ENCODE measurements at regions not wholly inside any gene's neighbourhood (a gene's known extent, or its start where the extent isn't known, plus 50 kb on each side); places are given as distances from the start of the nearest gene placed in this dataset.

DNA sequence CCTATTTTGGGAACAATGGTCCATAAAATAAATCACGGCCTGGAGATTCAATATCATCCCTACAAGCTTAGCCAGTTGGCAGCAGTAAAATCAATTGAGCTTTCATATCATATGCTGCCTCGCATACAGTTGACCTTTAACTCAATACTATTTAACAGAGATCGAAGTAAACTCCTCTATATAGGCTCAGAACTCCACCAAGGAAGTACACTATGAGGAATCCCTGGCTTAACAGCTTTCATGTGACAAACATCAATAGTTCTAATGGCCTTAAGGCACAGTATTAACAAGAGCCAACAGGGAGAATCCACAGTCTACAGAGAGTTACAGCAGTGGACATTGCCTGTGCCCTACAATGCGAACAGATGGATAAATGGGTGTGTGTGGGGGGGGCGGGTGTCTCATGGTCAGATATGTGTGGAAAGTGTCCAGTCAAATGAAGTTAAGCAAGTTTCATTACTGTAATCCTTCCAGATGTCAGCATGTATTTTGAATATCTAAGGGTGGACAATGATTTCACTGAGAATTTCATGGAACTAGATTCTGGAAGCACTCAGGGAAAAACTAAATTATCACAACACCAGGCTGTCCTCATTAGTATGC, 98.2 kb upstream of the FAM9B start (continued):
- no peak for TF ChIP-seq CHD4 (IDR thresholded peaks at IDR 0.05)

DNA sequence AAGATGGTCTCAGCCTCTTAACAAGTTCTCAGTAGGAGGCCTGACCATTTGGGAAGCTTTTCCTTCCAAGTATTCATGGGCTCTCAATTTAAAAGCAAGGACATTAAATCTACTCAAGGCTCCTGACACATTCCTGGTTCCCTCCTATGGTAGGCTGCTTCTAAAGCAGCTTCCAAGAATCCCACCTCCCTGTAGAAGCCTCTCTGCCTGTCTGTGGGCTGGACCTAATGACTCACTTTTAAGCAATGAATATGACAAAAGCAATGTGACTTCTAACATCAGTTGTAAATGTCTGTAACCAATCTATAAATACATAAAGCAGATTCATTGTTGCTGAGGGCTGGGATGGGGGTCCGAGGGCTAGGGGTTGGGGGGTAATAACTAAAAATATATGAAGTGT, 99.5 kb upstream of the FAM9B start:
- 0% methylated on average over 1 of the region's 1 CpG for WGBS (ENCODE audit: insufficient coverage, insufficient replicate concordance, low lambda C conversion rate, missing lambda C conversion rate)
- H4K20me1 ChIP-seq (ENCODE audit: control insufficient read depth, insufficient read depth): no peaks in the 10 kb centered on the region
- no peak for ATAC-seq
- in situ Hi-C loops (cut with MboI) (no loop called here), intact Hi-C loops (cut with micrococcal nuclease; ENCODE audit: unreplicated experiment) (no loop called here)
- H3K27me3 ChIP-seq (replicated peaks in 1 of 2; ENCODE audit: control insufficient read depth in 2 of 2, insufficient read depth in 2 of 2, low read length in 1 of 2): no peaks in the 10 kb centered on the region
- no peak for DNase-seq (ENCODE audit: low read depth, low spot score)
- CTCF ChIA-PET: no interaction called here
- no peaks in the 10 kb centered on the region for H3K36me3 ChIP-seq (ENCODE audit: control insufficient read depth in 2 of 2, insufficient read depth in 2 of 2, low read length in 1 of 2)
- no peak overlapping the region for H3K27ac ChIP-seq (ENCODE audit: control insufficient read depth, insufficient read depth)
- no peak overlapping the region for H3K9ac ChIP-seq (ENCODE audit: control insufficient read depth, insufficient read depth, low read length)
- no TSS peak for BruUV-seq (replicated peaks)
- SMC1A ChIA-PET (ENCODE audit: uncharacterized antibody, unreplicated experiment): no interaction called here
- no peaks in the 10 kb centered on the region for H3K9me3 ChIP-seq (replicated peaks; ENCODE audit: control insufficient read depth, insufficient read depth, low read length)
- no peak overlapping the region for H2AFZ ChIP-seq (ENCODE audit: control insufficient read depth, low read depth, low read length)
- no peak for FAIRE-seq
- RAD21 ChIA-PET (ENCODE audit: unreplicated experiment): no interaction called here
- TF ChIP-seq RFX5 (IDR thresholded peaks at IDR 0.05; ENCODE audit: low read depth, low read length): no peak
- TF ChIP-seq SREBF2 (IDR thresholded peaks at IDR 0.05; ENCODE audit: low read length): no peak
- TF ChIP-seq TBL1XR1 (IDR thresholded peaks at IDR 0.05; ENCODE audit: low read depth, low read length): no peak
- no peak for TF ChIP-seq CREM (IDR thresholded peaks at IDR 0.05; ENCODE audit: low read depth)
- TF ChIP-seq HCFC1 (IDR thresholded peaks at IDR 0.05; ENCODE audit: low read length): no peak
- TF ChIP-seq MTA2 (IDR thresholded peaks at IDR 0.05; ENCODE audit: low read depth): no peak
- TF ChIP-seq, protein P1, sequence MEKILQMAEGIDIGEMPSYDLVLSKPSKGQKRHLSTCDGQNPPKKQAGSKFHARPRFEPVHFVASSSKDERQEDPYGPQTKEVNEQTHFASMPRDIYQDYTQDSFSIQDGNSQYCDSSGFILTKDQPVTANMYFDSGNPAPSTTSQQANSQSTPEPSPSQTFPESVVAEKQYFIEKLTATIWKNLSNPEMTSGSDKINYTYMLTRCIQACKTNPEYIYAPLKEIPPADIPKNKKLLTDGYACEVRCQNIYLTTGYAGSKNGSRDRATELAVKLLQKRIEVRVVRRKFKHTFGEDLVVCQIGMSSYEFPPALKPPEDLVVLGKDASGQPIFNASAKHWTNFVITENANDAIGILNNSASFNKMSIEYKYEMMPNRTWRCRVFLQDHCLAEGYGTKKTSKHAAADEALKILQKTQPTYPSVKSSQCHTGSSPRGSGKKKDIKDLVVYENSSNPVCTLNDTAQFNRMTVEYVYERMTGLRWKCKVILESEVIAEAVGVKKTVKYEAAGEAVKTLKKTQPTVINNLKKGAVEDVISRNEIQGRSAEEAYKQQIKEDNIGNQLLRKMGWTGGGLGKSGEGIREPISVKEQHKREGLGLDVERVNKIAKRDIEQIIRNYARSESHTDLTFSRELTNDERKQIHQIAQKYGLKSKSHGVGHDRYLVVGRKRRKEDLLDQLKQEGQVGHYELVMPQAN (conservative IDR thresholded peaks at IDR 0.05): no peak
- H3K79me2 ChIP-seq (ENCODE audit: control insufficient read depth, insufficient read depth, low read length): no peaks in the 10 kb centered on the region
- POLR2A ChIA-PET: no interaction called here
- no peak overlapping the region for H3K4me2 ChIP-seq (ENCODE audit: control insufficient read depth, insufficient read depth)
- no peaks in the 10 kb centered on the region for H3K4me1 ChIP-seq (ENCODE audit: control insufficient read depth, insufficient read depth, low read length)
- no peak overlapping the region for H3K4me3 ChIP-seq

Measured in GM12878 (cell line).